ENCODE measurements at regions not wholly inside any gene's neighbourhood (a gene's known extent, or its start where the extent isn't known, plus 50 kb on each side); places are given as distances from the start of the nearest gene placed in this dataset.

GRCh38 chr7:17019106-17019505 lies 137.3 kb upstream of the AGR3 start:
- DNase-seq: no peak

GRCh38 chr7:17020250-17020649 lies 138.5 kb upstream of the AGR3 start:
- DNase-seq: no peak

- no peak for DNase-seq
These were observed 139.4 kb upstream of the AGR3 start for GRCh38 chr7:17021205-17021604.

- no peak for DNase-seq
These were observed 141.1 kb upstream of the AGR3 start for GRCh38 chr7:17022920-17023319.

- no peak for DNase-seq
These were observed 144.5 kb upstream of the AGR3 start for GRCh38 chr7:17026269-17026668.

GRCh38 chr7:17027143-17027788 lies 145.5 kb upstream of the AGR3 start:
- no peak for DNase-seq

- DNase-seq: no peak
These were observed 146.0 kb upstream of the AGR3 start for GRCh38 chr7:17027789-17028152.

GRCh38 chr7:17029150-17029549 lies 147.4 kb upstream of the AGR3 start:
- no peak for DNase-seq

GRCh38 chr7:17030559-17030958 lies 148.8 kb upstream of the AGR3 start:
- DNase-seq: no peak

GRCh38 chr7:17031906-17032551 lies 150.2 kb upstream of the AGR3 start:
- no peak for DNase-seq

- DNase-seq: no peak
These were observed 151.5 kb upstream of the AGR3 start for GRCh38 chr7:17033245-17033644.

- no peak for DNase-seq
These were observed 154.8 kb upstream of the AGR3 start for GRCh38 chr7:17036584-17036983.

- no peak for DNase-seq
These were observed 155.6 kb upstream of the AGR3 start for GRCh38 chr7:17037356-17037755.

- DNase-seq: no peak
These were observed 156.5 kb upstream of the AGR3 start for GRCh38 chr7:17038160-17038782.

- peak; percentile 7 for DNase-seq
These were observed 157.0 kb upstream of the AGR3 start for GRCh38 chr7:17038783-17039170.

GRCh38 chr7:17039372-17039771 lies 157.6 kb upstream of the AGR3 start:
- no peak for DNase-seq

GRCh38 chr7:17040716-17041115 lies 158.9 kb upstream of the AGR3 start:
- DNase-seq: no peak

- DNase-seq: peak; percentile 15
These were observed 159.5 kb upstream of the AGR3 start for GRCh38 chr7:17041324-17041723.

GRCh38 chr7:17042211-17042610 lies 160.4 kb upstream of the AGR3 start:
- DNase-seq: no peak

- DNase-seq: no peak
These were observed 161.5 kb upstream of the AGR3 start for GRCh38 chr7:17043012-17043877.

GRCh38 chr7:17044396-17044795 lies 162.6 kb upstream of the AGR3 start:
- DNase-seq: no peak

GRCh38 chr7:17044861-17045260 lies 163.1 kb upstream of the AGR3 start:
- no peak for DNase-seq

GRCh38 chr7:17046259-17046658 lies 164.5 kb upstream of the AGR3 start:
- no peak for DNase-seq

Data from left kidney (tissue), 1 donor.